Stimulated activated naive CD4-positive, alpha-beta T cell treated with Interleukin-2 at 50 U/mL for 16 hours (primary cell): ENCODE measurements at regions not wholly inside any gene's neighbourhood (a gene's known extent, or its start where the extent isn't known, plus 50 kb on each side); places are given as distances from the start of the nearest gene placed in this dataset.

Source experiments
- DNase-seq: peaks from one replicate; lab custom pipeline; 2025; lab: John Stamatoyannopoulos, UW

GRCh38 chr2:176388861-176389260, 119.6 kb downstream of the MTX2 start:
- DNase-seq = no peak

- DNase-seq = no peak
Measured at GRCh38 chr2:176390276-176391147, 121.3 kb downstream of the MTX2 start.

GRCh38 chr2:176391148-176391419, 121.8 kb downstream of the MTX2 start:
- DNase-seq = no peak

GRCh38 chr2:176392249-176392648, 123.0 kb downstream of the MTX2 start:
- no peak for DNase-seq

GRCh38 chr2:176392744-176393414, 123.6 kb downstream of the MTX2 start:
- no peak for DNase-seq

GRCh38 chr2:176395273-176395854, 126.1 kb downstream of the MTX2 start:
- no peak for DNase-seq

- no peak for DNase-seq
Measured at GRCh38 chr2:176398243-176399073, 129.2 kb downstream of the MTX2 start.

GRCh38 chr2:176399074-176399598, 129.9 kb downstream of the MTX2 start:
- DNase-seq = no peak

GRCh38 chr2:176405477-176405876, 136.2 kb downstream of the MTX2 start:
- no peak for DNase-seq

- no peak for DNase-seq
Measured at GRCh38 chr2:176407706-176408105, 138.5 kb downstream of the MTX2 start.

- DNase-seq = no peak
Measured at GRCh38 chr2:176409671-176410070, 140.4 kb downstream of the MTX2 start.

GRCh38 chr2:176412136-176412535, 142.9 kb downstream of the MTX2 start:
- DNase-seq = no peak

GRCh38 chr2:176413786-176414185, 144.5 kb downstream of the MTX2 start:
- no peak for DNase-seq

GRCh38 chr2:176414641-176415040, 145.4 kb downstream of the MTX2 start:
- DNase-seq = no peak

GRCh38 chr2:176415174-176415895, 146.1 kb downstream of the MTX2 start:
- DNase-seq = no peak

- DNase-seq = no peak
Measured at GRCh38 chr2:176415937-176416499, 146.8 kb downstream of the MTX2 start.

- DNase-seq = no peak
Measured at GRCh38 chr2:176418768-176419167, 149.5 kb downstream of the MTX2 start.

GRCh38 chr2:176419591-176420071, 150.4 kb downstream of the MTX2 start:
- no peak for DNase-seq

- no peak for DNase-seq
Measured at GRCh38 chr2:176421297-176422050, 152.2 kb downstream of the MTX2 start.

GRCh38 chr2:176423819-176424218, 154.6 kb downstream of the MTX2 start:
- DNase-seq = no peak
